ENCODE measurements at regions not wholly inside any gene's neighbourhood (a gene's known extent, or its start where the extent isn't known, plus 50 kb on each side); places are given as distances from the start of the nearest gene placed in this dataset.

- DNase-seq = no peak
Measured at GRCh38 chrY:12593532-12594216, 107.4 kb upstream of the USP9Y start.

DNA sequence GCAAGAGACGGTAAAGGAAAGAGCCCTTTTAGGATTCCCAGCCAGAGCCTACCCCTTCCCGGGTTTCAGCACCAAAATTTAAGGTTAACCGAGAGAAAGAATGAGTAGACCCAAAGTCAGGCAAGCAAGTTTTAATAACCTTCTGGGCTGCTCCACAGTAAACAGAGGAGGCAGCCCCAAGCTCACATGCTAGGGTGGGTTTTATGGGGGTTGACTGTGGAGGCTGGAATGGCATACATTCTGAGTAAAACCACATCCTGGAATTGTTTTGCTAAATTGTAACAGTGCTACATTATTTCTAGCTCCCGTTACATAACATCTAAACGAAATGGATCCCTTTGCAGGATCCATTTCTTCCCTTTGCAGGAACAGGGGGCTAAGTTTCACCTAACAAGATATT is 102.2 kb upstream of the USP9Y start:
- no peak for DNase-seq

DNA sequence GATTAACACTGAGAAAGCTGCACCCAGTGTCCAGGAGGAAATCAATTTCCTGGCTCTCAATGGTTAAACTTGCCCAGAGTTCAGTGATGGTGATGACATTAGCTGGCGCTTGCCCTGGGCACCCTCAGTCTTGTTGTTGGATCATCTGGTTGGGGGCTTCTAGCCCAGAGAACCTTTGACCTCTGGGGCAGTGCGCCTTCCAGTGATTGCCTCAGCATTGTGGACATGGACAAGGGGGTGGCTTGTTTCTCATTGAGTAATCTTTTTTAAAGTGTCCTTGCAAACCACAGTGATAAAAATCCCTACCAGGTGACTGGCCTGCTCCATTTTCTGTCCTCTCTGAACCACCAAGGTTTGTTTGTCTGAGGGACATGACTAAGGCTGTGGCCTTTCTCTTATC is 95.6 kb upstream of the USP9Y start:
- no peak for DNase-seq

- DNase-seq = no peak
Measured at GRCh38 chrY:12610861-12611260, 90.2 kb upstream of the USP9Y start.

DNA sequence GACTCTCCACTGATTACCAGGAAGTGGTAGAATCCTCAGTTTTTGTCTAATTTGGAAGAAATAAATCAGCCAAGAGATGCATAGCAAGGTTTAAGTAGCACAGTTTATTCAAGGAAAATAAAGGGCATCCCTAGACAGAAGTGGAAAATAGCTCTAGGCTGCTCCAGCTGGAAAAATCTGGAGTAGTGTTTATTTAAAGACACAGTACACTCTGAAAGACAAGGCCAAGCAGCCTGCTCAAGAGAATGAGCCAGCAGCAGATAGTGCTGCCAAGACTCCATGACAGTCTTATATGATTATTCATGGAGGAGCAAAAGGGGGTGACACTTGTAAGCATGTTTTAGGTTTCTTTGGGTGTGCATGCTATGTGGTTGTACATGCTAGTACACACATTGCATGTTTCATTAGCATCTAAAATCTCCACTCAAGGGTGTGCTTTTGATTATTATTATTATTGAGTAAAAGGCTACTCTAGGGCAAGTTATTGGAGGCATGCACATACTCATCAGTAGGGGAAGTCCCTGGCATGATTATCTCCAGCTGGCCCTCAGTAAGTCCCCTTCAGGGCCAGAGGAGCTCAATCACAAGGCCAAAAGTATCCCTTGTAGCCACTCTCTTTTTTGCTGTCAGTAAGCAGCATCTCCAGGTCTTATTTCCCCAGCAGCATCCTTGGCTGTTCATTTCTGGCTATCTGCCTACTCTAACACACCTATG is 85.1 kb upstream of the USP9Y start:
- no peak for DNase-seq

DNA sequence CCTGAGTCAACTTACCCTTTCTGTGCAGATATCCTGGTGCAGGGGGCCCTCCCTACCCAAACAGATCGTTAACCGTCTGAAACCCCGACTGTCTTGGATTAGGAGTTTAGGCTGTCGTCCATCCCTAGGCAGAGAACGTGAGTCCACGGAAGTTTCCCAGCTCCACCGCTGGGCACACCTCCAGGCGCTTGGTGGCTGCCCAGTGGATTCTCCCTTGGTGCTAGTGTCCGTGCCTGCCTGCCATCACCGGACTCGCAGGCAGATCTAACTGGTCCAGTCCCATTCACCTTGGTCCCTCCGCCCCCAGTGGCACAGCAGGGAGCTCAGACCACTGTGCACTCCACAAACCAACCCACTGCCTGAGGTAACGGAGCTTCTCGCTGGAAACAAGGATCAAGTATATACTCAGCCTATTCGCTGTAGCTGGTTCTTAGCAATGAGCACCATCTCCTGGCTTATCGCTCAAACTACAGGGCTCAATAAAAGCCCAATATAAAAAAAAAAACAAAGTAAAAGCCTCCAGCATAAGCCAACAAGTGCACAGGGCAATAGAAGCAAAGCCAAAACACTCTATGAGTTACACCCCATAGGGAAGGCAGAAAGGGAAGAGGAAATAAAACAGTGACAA is 79.5 kb upstream of the USP9Y start:
- no peak for DNase-seq

DNA sequence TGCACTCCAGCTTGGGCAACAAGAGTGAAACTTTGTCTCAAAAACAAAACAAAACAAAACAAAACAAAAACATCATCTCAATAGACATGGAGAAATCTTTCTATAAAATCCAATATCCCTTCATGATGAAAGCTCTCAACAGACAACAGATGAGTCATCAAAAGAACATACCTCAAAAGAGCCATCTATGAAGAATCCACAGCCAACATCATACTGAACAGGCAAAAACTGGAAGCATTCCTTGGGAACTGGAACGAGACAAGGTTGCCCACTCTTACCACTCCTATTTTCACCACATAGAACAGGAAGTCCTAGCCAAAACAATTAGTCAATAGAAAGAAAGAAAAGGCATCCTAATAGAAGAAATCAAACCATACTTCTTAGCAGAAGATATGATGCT is 77.8 kb upstream of the USP9Y start:
- DNase-seq = no peak

DNA sequence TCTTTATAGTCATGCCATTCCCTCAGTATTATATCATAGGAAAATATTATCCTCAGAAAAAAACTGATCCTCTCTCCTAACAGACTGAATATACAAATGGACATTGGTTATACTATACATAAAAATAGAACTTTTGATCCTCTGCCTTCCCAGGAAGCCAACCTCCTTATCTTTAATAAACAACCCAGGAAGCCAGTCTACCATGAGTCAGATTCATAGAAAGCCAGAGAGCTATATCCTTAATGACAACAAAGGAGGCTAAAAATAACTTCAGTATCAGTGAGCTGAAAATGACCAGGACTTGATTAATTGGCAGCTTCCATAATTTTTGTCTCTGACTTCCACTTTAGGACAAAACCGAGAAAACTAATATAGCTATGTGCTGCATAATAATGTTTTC is 58.0 kb upstream of the USP9Y start:
- DNase-seq = no peak

DNA sequence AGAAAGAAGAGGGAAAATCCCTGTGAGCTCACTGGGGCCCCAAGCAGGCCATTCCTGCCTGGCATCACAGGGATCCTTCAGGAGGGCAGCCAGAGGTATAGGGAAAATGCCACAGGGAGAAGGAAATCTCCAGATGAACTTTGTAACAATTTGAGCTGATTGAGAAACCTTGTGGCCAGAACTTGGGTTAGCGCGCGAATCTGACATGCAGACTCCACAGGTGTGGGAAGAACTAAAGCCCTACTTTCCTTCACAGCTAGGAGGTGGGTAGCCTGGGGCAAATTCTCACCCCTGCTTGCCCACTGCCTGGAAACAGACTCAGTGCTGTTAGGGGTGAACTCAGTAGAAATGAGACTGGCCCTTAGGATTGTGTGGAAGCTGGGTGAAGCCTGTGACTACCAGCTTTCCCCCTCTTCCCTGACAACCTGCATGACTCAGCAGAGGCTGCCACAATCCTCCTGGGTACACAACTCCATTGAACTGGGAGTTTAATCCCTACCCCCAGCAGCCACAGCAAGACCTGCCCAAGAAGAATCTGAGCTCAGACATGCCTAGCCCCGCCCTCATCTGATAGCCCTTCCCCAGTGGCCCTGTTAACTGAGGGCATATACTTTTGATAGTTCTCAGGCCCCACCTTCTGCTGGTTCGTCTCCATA is 57.2 kb upstream of the USP9Y start:
- DNase-seq = no peak

DNA sequence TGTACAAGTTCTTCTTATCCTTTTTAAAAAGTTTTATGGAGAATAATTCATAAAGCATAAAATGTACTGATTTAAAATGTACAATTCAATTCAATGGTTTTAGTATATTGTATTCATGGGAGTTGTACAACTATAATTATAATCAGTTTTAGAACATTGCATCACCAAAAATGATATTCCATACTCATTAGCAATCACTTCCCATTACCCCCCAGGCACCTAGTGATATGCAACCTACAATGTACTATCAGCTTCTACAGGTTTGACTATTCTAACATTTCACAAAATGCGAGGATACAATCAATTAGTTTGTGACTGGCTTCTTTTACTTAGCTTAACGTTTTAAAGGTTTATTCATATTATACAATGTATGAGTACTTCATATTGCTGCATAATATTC is 49.9 kb upstream of the USP9Y start:
- no peak for DNase-seq

Data from stimulated activated CD4-positive, alpha-beta T cell treated with anti-CD3 and anti-CD28 coated beads, Interleukin-2, amount 100 ng/mL, for 48 hours (primary cell).